ENCODE measurements at regions not wholly inside any gene's neighbourhood (a gene's known extent, or its start where the extent isn't known, plus 50 kb on each side); places are given as distances from the start of the nearest gene placed in this dataset.

DNA sequence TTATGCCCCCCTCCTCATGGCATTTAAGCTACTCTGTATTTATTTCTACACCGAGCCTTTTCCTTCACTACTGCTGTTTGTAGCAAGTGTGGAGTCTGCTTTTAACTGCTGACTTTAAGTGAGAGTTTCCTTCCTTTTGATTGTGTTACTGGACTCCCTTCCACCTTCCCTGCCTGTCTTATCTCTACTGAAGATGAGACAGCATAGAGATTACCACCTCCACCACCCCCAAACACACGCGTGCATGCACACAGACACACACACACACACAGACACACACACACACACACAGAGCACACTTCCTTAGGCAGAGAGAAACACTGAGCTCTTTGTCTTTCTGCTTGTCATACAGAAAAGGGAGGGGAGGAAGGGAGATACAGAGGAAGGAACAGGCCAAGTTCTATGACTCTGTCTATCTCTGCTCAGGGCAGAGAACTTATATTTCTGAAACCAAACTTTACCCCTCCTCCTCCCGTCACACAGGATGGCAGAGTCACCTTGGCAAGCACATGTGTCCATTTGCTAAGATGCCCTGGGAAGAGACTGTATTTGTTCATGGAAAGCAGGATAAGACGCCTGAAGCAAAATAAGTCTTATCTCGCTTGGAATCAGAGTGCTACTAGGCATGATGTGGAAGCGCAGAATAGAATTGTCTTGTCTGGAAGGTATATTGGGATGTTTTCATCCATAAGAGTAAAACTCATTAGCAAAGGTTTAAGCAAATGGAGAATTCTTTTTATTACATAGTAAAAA is 81.8 kb upstream of the CAV2 start (continued):
- TF ChIP-seq, protein P1, sequence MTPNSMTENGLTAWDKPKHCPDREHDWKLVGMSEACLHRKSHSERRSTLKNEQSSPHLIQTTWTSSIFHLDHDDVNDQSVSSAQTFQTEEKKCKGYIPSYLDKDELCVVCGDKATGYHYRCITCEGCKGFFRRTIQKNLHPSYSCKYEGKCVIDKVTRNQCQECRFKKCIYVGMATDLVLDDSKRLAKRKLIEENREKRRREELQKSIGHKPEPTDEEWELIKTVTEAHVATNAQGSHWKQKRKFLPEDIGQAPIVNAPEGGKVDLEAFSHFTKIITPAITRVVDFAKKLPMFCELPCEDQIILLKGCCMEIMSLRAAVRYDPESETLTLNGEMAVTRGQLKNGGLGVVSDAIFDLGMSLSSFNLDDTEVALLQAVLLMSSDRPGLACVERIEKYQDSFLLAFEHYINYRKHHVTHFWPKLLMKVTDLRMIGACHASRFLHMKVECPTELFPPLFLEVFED (CRISPR knock-in tag; conservative IDR thresholded peaks at IDR 0.05) = peak; percentile 91
- TF ChIP-seq TEAD2 (tag; IDR thresholded peaks at IDR 0.05) (no peak), KAT2B (IDR thresholded peaks at IDR 0.05; ENCODE audit: low read depth, low read length) (no peak), PYGO2 (tag; IDR thresholded peaks at IDR 0.05) (no peak), NELFE (IDR thresholded peaks at IDR 0.05; ENCODE audit: insufficient read depth, insufficient read length) (no peak), NFE2L1 (tag; IDR thresholded peaks at IDR 0.05; ENCODE audit: borderline replicate concordance, low read depth) (no peak), CHD4 (IDR thresholded peaks at IDR 0.05; ENCODE audit: insufficient read depth, insufficient replicate concordance, low read depth, low read length, poor library complexity, severe bottlenecking) (no peak), POLR3A (IDR thresholded peaks at IDR 0.05; ENCODE audit: borderline replicate concordance, extremely low read depth, insufficient read depth, insufficient read length) (no peak), PRPF4 (IDR thresholded peaks at IDR 0.05; ENCODE audit: insufficient read depth, low read depth, low read length, poor library complexity, severe bottlenecking) (no peak)
- TF ChIP-seq, protein P2, sequence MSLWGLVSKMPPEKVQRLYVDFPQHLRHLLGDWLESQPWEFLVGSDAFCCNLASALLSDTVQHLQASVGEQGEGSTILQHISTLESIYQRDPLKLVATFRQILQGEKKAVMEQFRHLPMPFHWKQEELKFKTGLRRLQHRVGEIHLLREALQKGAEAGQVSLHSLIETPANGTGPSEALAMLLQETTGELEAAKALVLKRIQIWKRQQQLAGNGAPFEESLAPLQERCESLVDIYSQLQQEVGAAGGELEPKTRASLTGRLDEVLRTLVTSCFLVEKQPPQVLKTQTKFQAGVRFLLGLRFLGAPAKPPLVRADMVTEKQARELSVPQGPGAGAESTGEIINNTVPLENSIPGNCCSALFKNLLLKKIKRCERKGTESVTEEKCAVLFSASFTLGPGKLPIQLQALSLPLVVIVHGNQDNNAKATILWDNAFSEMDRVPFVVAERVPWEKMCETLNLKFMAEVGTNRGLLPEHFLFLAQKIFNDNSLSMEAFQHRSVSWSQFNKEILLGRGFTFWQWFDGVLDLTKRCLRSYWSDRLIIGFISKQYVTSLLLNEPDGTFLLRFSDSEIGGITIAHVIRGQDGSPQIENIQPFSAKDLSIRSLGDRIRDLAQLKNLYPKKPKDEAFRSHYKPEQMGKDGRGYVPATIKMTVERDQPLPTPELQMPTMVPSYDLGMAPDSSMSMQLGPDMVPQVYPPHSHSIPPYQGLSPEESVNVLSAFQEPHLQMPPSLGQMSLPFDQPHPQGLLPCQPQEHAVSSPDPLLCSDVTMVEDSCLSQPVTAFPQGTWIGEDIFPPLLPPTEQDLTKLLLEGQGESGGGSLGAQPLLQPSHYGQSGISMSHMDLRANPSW (CRISPR knock-in tag; IDR thresholded peaks at IDR 0.05) = no peak
- TF ChIP-seq, protein P3, sequence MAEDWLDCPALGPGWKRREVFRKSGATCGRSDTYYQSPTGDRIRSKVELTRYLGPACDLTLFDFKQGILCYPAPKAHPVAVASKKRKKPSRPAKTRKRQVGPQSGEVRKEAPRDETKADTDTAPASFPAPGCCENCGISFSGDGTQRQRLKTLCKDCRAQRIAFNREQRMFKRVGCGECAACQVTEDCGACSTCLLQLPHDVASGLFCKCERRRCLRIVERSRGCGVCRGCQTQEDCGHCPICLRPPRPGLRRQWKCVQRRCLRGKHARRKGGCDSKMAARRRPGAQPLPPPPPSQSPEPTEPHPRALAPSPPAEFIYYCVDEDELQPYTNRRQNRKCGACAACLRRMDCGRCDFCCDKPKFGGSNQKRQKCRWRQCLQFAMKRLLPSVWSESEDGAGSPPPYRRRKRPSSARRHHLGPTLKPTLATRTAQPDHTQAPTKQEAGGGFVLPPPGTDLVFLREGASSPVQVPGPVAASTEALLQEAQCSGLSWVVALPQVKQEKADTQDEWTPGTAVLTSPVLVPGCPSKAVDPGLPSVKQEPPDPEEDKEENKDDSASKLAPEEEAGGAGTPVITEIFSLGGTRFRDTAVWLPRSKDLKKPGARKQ (CRISPR knock-in tag; IDR thresholded peaks at IDR 0.05) = no peak

Data from K562 (cell line).